Neural crest cell (in vitro differentiated cells): ENCODE measurements at regions not wholly inside any gene's neighbourhood (a gene's known extent, or its start where the extent isn't known, plus 50 kb on each side); places are given as distances from the start of the nearest gene placed in this dataset.

Experiments used
- DNase-seq: peaks from one replicate; pipeline ENCODE4 v3.0.0; 2021; ENCODE audit warnings: low read depth, mixed read lengths, low spot score
- H3K27ac Mint-ChIP-seq: one replicate; pipeline ENCODE4 v1.8.0; 2021; ENCODE audit warnings: mild to moderate bottlenecking, mixed read lengths; ENCODE audit not compliant: unreplicated experiment
- H3K27me3 Mint-ChIP-seq: 2 replicates; pipeline ENCODE4 v1.8.0; 2021; ENCODE audit warnings: low read depth, mild to moderate bottlenecking, mixed read lengths
- H3K36me3 Mint-ChIP-seq: 2 replicates; pipeline ENCODE4 v1.8.0; 2021; ENCODE audit warnings: low read depth, mild to moderate bottlenecking, mixed read lengths
- H3K4me1 Mint-ChIP-seq: 2 replicates; pipeline ENCODE4 v1.8.0; 2021; ENCODE audit warnings: mixed read lengths
- H3K4me3 Mint-ChIP-seq: one replicate; pipeline ENCODE4 v1.8.0; 2021; ENCODE audit warnings: mild to moderate bottlenecking, mixed read lengths
- H3K9me3 Mint-ChIP-seq: 2 replicates; pipeline ENCODE4 v1.8.0; 2021; ENCODE audit warnings: mixed read lengths
- TF ChIP-seq, protein P1 (sequence below): fragments of 200-600 bp; sonication (generic); conservative IDR thresholded peaks from 2 replicates; pipeline ENCODE4 v1.5.0; 2021; ENCODE audit warnings: antibody characterized with exemption, mild to moderate bottlenecking

DNA sequence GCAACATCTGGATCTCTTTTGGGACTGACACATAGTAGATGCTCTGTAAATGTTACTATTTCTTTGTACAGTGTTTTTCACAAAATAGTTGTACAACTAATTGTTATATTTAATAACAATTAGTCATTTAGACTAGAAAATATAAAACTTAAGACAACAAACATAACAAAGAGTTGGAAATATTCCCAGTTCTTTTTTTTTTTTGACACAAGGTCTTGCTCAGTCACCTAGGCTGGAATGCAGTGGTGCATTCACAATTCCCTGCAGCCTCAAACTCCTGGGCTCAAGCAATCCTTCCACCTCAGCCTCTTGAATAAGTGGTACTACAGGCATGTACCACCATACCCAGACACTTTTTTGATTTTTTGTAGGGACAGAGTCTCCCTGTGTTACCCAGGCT, 105.8 kb downstream of the UTRN start:
- TF ChIP-seq, protein P1, sequence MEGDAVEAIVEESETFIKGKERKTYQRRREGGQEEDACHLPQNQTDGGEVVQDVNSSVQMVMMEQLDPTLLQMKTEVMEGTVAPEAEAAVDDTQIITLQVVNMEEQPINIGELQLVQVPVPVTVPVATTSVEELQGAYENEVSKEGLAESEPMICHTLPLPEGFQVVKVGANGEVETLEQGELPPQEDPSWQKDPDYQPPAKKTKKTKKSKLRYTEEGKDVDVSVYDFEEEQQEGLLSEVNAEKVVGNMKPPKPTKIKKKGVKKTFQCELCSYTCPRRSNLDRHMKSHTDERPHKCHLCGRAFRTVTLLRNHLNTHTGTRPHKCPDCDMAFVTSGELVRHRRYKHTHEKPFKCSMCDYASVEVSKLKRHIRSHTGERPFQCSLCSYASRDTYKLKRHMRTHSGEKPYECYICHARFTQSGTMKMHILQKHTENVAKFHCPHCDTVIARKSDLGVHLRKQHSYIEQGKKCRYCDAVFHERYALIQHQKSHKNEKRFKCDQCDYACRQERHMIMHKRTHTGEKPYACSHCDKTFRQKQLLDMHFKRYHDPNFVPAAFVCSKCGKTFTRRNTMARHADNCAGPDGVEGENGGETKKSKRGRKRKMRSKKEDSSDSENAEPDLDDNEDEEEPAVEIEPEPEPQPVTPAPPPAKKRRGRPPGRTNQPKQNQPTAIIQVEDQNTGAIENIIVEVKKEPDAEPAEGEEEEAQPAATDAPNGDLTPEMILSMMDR = no peak
- H3K36me3 Mint-ChIP-seq = peaks cover 5% of the 10 kb centered on the region
- H3K27ac Mint-ChIP-seq = no peak overlapping the region
- H3K4me3 Mint-ChIP-seq = no peak overlapping the region
- no peak for DNase-seq
- no peaks in the 10 kb centered on the region for H3K9me3 Mint-ChIP-seq
- H3K27me3 Mint-ChIP-seq = no peaks in the 10 kb centered on the region
- H3K4me1 Mint-ChIP-seq = no peaks in the 10 kb centered on the region

DNA sequence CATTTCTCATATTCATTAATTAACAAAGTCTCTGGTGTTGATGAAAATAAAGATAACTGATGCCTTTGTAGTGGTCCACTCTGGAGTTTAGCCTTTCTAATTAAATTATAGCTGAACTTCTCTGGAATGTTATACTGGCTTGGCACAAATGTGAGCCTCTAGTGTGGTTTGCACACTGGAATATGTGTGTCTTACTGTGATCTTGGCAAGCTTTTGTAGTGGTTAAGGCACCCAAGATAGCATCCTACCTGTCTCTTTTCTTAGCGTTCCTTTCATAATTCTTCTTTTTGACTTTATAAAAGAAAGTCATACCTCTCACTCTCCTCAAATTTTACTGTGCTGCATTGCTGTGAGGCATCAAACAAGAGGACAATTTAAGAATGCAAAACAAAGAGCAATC, 107.4 kb downstream of the UTRN start:
- TF ChIP-seq, protein P1 = no peak
- Mint-ChIP-seq H3K27ac (no peak overlapping the region), H3K27me3 (no peaks in the 10 kb centered on the region), H3K4me3 (no peak overlapping the region), H3K4me1 (no peaks in the 10 kb centered on the region), H3K9me3 (peaks cover 2% of the 10 kb centered on the region), H3K36me3 (peaks cover 12% of the 10 kb centered on the region)
- DNase-seq = no peak

DNA sequence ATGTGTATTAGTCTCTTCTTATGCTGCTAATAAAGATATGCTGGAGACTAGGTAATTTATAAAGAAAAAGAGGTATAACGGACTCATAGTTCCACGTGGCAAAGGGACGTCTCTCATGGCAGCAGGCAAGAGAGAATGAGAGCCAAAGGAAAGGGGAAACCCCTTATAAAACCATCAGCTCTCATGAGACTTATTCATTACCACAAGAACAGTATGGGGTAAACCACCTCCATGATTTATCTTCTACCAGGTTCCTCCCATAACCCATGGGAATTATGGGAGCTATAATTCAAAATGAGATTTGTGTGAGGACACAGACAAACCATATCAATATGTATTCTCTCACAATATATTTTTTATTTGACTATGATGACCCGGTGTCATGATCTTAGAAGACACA, 109.1 kb downstream of the UTRN start:
- peaks cover 8% of the 10 kb centered on the region for H3K9me3 Mint-ChIP-seq
- peaks cover 19% of the 10 kb centered on the region for H3K36me3 Mint-ChIP-seq
- TF ChIP-seq, protein P1 = no peak
- H3K4me3 Mint-ChIP-seq = no peak overlapping the region
- H3K4me1 Mint-ChIP-seq = no peaks in the 10 kb centered on the region
- H3K27me3 Mint-ChIP-seq = no peaks in the 10 kb centered on the region
- no peak for DNase-seq
- no peak overlapping the region for H3K27ac Mint-ChIP-seq

DNA sequence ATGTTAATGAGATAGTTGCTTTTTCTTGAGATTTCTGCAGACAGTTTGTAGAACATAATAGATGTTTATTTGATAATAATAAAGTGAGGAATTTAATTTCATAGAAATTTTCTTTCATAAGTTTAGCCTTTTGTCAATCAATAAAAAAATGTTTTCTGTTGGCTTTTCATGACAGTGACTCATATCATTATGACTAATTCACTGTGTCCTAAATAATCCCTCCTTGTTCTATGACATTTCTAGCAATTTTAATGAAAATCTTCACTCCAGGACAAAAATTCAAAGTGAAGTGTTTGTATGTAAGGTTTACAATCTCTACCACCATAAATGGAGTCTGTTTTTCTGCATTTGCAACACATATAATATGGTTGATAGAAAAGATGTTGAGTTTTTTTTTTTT, 109.9 kb downstream of the UTRN start:
- H3K36me3 Mint-ChIP-seq = peaks cover 19% of the 10 kb centered on the region
- H3K27me3 Mint-ChIP-seq = no peaks in the 10 kb centered on the region
- no peak overlapping the region for H3K4me3 Mint-ChIP-seq
- DNase-seq = no peak
- H3K9me3 Mint-ChIP-seq = peaks cover 8% of the 10 kb centered on the region
- TF ChIP-seq, protein P1 = no peak
- H3K4me1 Mint-ChIP-seq = no peaks in the 10 kb centered on the region
- no peak overlapping the region for H3K27ac Mint-ChIP-seq

DNA sequence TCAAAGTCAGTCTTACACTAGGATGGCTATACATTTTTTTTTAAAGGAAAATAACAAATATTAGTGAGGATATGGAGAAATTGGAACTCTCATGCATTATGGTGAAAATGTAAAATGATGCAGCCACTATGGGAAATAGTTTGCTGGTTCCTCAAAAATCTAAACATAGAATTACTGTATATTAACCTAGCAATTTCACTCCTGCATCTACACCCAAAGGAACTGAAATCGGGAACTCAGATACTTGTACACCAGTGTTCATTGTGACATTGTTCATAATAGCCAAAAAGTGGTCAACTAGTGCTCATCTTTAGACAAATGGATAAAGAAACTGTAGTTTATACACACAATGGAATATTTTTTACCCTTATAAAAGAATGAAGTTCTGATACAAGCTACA, 110.7 kb downstream of the UTRN start:
- H3K4me1 Mint-ChIP-seq = no peaks in the 10 kb centered on the region
- H3K27ac Mint-ChIP-seq = no peak overlapping the region
- DNase-seq = no peak
- H3K27me3 Mint-ChIP-seq = no peaks in the 10 kb centered on the region
- peaks cover 19% of the 10 kb centered on the region for H3K36me3 Mint-ChIP-seq
- no peak overlapping the region for H3K4me3 Mint-ChIP-seq
- peaks cover 8% of the 10 kb centered on the region for H3K9me3 Mint-ChIP-seq
- TF ChIP-seq, protein P1 = no peak

DNA sequence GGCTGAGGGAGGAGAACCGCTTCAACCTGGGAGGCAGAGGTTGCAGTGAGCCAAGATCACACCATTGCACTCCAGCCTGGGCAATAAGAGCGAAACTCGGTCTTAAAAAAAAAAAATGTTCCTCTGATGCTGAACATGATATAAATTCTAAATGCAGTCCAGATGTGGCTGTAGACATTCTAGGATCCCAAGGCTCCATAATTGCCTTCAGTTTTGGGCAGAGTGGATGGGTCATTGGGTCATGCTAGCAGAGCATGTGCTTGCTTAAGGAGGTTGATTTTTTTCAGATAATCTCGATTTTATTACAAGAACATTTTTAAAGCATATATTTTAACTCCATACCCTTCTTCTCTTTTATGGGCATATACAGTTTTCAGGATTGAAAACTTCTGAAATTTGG, 112.0 kb downstream of the UTRN start:
- Mint-ChIP-seq H3K36me3 (peaks cover 19% of the 10 kb centered on the region), H3K27me3 (no peaks in the 10 kb centered on the region), H3K4me3 (no peak overlapping the region), H3K27ac (no peak overlapping the region), H3K4me1 (no peaks in the 10 kb centered on the region), H3K9me3 (peaks cover 8% of the 10 kb centered on the region)
- DNase-seq = no peak
- TF ChIP-seq, protein P1 = no peak
